ENCODE measurements at regions not wholly inside any gene's neighbourhood (a gene's known extent, or its start where the extent isn't known, plus 50 kb on each side); places are given as distances from the start of the nearest gene placed in this dataset.

DNA sequence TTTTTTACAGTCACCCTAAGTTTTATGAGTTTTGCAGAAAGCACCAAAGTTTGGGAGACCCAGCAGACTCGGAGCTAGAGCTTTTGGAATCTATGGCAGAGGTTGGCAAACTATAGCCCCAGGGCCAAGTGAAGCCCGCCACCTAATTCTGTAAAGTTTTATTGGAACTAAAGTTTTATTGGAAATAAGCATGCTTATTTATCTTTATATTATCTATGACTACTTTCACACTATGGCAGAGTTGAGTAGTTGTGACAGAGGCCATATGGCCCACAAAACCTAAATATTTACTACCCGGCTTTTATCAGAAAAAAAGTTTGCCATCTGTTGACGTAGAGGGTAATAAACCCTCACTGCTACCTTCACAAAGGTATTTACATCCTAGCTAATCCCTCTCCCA, 267.6 kb downstream of the GPAM start:
- no peak overlapping the region for H3K4me3 ChIP-seq (ENCODE audit: low read depth in 1 of 2, low read length in 2 of 2)
- no peaks in the 10 kb centered on the region for H3K36me3 ChIP-seq (ENCODE audit: control insufficient read depth in 1 of 2, insufficient read depth in 2 of 2, low read length in 2 of 2)
- no peaks in the 10 kb centered on the region for H3K27me3 ChIP-seq (ENCODE audit: low read depth, low read length)

GRCh38 chr10:111921821-111922220, 261.7 kb downstream of the GPAM start:
- Histone ChIP-seq H3K36me3 (ENCODE audit: control insufficient read depth in 1 of 2, insufficient read depth in 2 of 2, low read length in 2 of 2) (no peaks in the 10 kb centered on the region), H3K9me3 (ENCODE audit: control insufficient read depth in 1 of 2, low read length in 2 of 2) (no peaks in the 10 kb centered on the region), H3K4me1 (ENCODE audit: control insufficient read depth in 1 of 2, insufficient read depth in 2 of 2, low read length in 2 of 2) (no peaks in the 10 kb centered on the region), H3K27me3 (ENCODE audit: low read depth, low read length) (no peaks in the 10 kb centered on the region), H3K4me3 (ENCODE audit: low read depth in 1 of 2, low read length in 2 of 2) (no peak overlapping the region), H3K27ac (ENCODE audit: low read length) (no peak overlapping the region)

More for the DNA sequence above, 267.6 kb downstream of the GPAM start:
- no peak overlapping the region for H3K27ac ChIP-seq (ENCODE audit: low read length)
- no peaks in the 10 kb centered on the region for H3K9me3 ChIP-seq (ENCODE audit: control insufficient read depth in 1 of 2, low read length in 2 of 2)
- H3K4me1 ChIP-seq (ENCODE audit: control insufficient read depth in 1 of 2, insufficient read depth in 2 of 2, low read length in 2 of 2) = no peaks in the 10 kb centered on the region

GRCh38 chr10:111923032-111923431, 260.5 kb downstream of the GPAM start:
- Histone ChIP-seq H3K27ac (ENCODE audit: low read length) (no peak overlapping the region), H3K9me3 (ENCODE audit: control insufficient read depth in 1 of 2, low read length in 2 of 2) (no peaks in the 10 kb centered on the region), H3K4me1 (ENCODE audit: control insufficient read depth in 1 of 2, insufficient read depth in 2 of 2, low read length in 2 of 2) (no peaks in the 10 kb centered on the region), H3K27me3 (ENCODE audit: low read depth, low read length) (no peaks in the 10 kb centered on the region), H3K36me3 (ENCODE audit: control insufficient read depth in 1 of 2, insufficient read depth in 2 of 2, low read length in 2 of 2) (no peaks in the 10 kb centered on the region), H3K4me3 (ENCODE audit: low read depth in 1 of 2, low read length in 2 of 2) (no peak overlapping the region)

GRCh38 chr10:111926286-111926685, 257.3 kb downstream of the GPAM start:
- no peaks in the 10 kb centered on the region for H3K4me1 ChIP-seq (ENCODE audit: control insufficient read depth in 1 of 2, insufficient read depth in 2 of 2, low read length in 2 of 2)

DNA sequence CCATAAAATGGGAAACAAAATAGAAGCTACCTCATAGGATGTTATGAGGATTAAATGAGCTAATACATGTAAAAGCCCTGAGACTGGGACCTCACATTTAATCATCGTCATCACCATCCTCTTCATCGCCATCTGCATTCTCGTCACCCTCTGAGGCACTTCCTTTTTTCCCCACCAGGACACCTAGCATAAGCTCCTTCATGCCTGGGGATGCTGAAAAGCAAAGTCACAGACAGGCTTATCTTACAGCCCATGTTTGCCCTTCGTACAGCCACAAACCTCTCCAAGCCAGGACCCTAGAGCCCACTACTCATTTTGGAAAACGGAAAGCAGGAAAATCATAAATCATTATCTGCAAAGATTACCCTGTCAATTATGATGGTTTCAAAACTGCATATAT, 249.6 kb downstream of the GPAM start:
- no peaks in the 10 kb centered on the region for H3K4me1 ChIP-seq (ENCODE audit: control insufficient read depth in 1 of 2, insufficient read depth in 2 of 2, low read length in 2 of 2)
- no peak overlapping the region for H3K4me3 ChIP-seq (ENCODE audit: low read depth in 1 of 2, low read length in 2 of 2)
- no peaks in the 10 kb centered on the region for H3K27me3 ChIP-seq (ENCODE audit: low read depth, low read length)
- H3K36me3 ChIP-seq (ENCODE audit: control insufficient read depth in 1 of 2, insufficient read depth in 2 of 2, low read length in 2 of 2) = no peaks in the 10 kb centered on the region
- H3K27ac ChIP-seq (ENCODE audit: low read length) = no peak overlapping the region
- H3K9me3 ChIP-seq (ENCODE audit: control insufficient read depth in 1 of 2, low read length in 2 of 2) = peaks cover 0 to 3% of the 10 kb centered on the region in 2 donors

More at GRCh38 chr10:111926286-111926685, 257.3 kb downstream of the GPAM start:
- Histone ChIP-seq H3K4me3 (ENCODE audit: low read depth in 1 of 2, low read length in 2 of 2) (no peak overlapping the region), H3K27me3 (ENCODE audit: low read depth, low read length) (no peaks in the 10 kb centered on the region), H3K27ac (ENCODE audit: low read length) (no peak overlapping the region), H3K36me3 (ENCODE audit: control insufficient read depth in 1 of 2, insufficient read depth in 2 of 2, low read length in 2 of 2) (no peaks in the 10 kb centered on the region), H3K9me3 (ENCODE audit: control insufficient read depth in 1 of 2, low read length in 2 of 2) (peaks cover 0 to 3% of the 10 kb centered on the region in 2 donors)

DNA sequence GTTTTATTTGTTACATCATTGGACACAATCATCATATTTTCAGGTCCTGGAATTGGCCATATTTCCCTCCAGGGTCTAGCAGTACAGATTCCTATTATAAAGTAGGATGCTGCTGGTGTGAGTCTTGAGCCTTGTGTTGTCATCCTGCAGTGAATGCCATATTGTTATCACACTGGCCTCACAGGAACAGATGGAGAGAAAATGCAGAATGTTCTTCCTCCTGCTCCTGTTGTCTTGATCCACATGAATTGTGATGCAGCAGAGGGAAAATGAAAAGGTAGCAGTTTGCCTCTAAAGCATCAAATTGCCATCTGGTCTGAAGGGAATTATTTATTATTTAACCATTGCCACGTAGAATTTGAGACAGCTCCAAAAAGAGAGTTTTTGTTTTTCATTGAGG, 248.6 kb downstream of the GPAM start:
- Histone ChIP-seq H3K36me3 (ENCODE audit: control insufficient read depth in 1 of 2, insufficient read depth in 2 of 2, low read length in 2 of 2) (no peaks in the 10 kb centered on the region), H3K9me3 (ENCODE audit: control insufficient read depth in 1 of 2, low read length in 2 of 2) (no peaks in the 10 kb centered on the region), H3K27ac (ENCODE audit: low read length) (no peak overlapping the region), H3K27me3 (ENCODE audit: low read depth, low read length) (no peaks in the 10 kb centered on the region), H3K4me3 (ENCODE audit: low read depth in 1 of 2, low read length in 2 of 2) (no peak overlapping the region), H3K4me1 (ENCODE audit: control insufficient read depth in 1 of 2, insufficient read depth in 2 of 2, low read length in 2 of 2) (no peaks in the 10 kb centered on the region)

GRCh38 chr10:111936143-111936542, 247.4 kb downstream of the GPAM start:
- no peak overlapping the region for H3K27ac ChIP-seq (ENCODE audit: low read length)
- H3K27me3 ChIP-seq (ENCODE audit: low read depth, low read length) = no peaks in the 10 kb centered on the region
- no peaks in the 10 kb centered on the region for H3K9me3 ChIP-seq (ENCODE audit: control insufficient read depth in 1 of 2, low read length in 2 of 2)
- no peaks in the 10 kb centered on the region for H3K36me3 ChIP-seq (ENCODE audit: control insufficient read depth in 1 of 2, insufficient read depth in 2 of 2, low read length in 2 of 2)
- H3K4me3 ChIP-seq (ENCODE audit: low read depth in 1 of 2, low read length in 2 of 2) = no peak overlapping the region
- no peaks in the 10 kb centered on the region for H3K4me1 ChIP-seq (ENCODE audit: control insufficient read depth in 1 of 2, insufficient read depth in 2 of 2, low read length in 2 of 2)

GRCh38 chr10:111944331-111944730, 239.2 kb downstream of the GPAM start:
- no peak overlapping the region for H3K4me3 ChIP-seq (ENCODE audit: low read depth in 1 of 2, low read length in 2 of 2)
- no peaks in the 10 kb centered on the region for H3K27me3 ChIP-seq (ENCODE audit: low read depth, low read length)
- H3K36me3 ChIP-seq (ENCODE audit: control insufficient read depth in 1 of 2, insufficient read depth in 2 of 2, low read length in 2 of 2) = no peaks in the 10 kb centered on the region
- no peaks in the 10 kb centered on the region for H3K4me1 ChIP-seq (ENCODE audit: control insufficient read depth in 1 of 2, insufficient read depth in 2 of 2, low read length in 2 of 2)
- peaks cover 0 to 6% of the 10 kb centered on the region in 2 donors for H3K9me3 ChIP-seq (ENCODE audit: control insufficient read depth in 1 of 2, low read length in 2 of 2)
- H3K27ac ChIP-seq (ENCODE audit: low read length) = no peak overlapping the region

DNA sequence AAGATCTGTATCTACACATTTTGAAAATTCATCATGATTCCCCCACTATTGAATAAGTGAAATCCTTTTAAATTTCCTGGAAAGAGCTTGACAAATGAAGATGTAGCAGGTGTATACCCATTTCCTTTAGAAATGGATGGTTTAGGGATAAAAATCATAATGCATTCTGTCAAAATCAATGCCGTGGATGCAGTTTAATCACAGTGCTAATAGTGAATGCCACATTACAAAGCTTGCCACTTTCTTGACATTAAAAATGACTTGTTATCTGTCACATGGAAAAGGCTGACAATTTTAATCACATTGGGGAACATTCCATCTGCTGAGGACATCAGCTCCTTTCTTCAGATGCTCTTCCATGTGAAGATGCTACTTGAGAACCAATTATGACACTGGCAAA, 229.6 kb downstream of the GPAM start:
- Histone ChIP-seq H3K9me3 (ENCODE audit: control insufficient read depth in 1 of 2, low read length in 2 of 2) (peaks cover 0 to 11% of the 10 kb centered on the region in 2 donors), H3K27ac (ENCODE audit: low read length) (no peak overlapping the region), H3K4me1 (ENCODE audit: control insufficient read depth in 1 of 2, insufficient read depth in 2 of 2, low read length in 2 of 2) (no peaks in the 10 kb centered on the region), H3K36me3 (ENCODE audit: control insufficient read depth in 1 of 2, insufficient read depth in 2 of 2, low read length in 2 of 2) (no peaks in the 10 kb centered on the region), H3K4me3 (ENCODE audit: low read depth in 1 of 2, low read length in 2 of 2) (no peak overlapping the region), H3K27me3 (ENCODE audit: low read depth, low read length) (no peaks in the 10 kb centered on the region)

DNA sequence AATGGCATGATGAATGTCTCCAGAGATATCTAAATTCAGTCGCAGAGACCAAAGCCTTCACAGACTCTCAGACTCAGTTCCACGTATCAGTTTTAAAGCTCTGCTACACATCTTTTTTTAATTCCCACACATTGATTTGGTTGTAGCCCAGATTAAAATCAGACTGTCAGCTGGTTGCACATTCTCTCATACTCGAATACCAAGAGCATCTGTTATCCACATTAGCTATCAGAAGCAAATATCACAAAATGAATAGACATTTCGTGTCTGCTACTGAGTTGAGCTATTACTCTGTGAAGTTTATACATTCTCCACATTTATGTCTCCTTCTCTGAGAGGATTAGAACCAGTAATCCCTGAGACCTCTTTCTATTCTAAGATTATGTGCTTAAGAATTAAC, 229.2 kb downstream of the GPAM start:
- Histone ChIP-seq H3K4me3 (ENCODE audit: low read depth in 1 of 2, low read length in 2 of 2) (no peak overlapping the region), H3K27me3 (ENCODE audit: low read depth, low read length) (no peaks in the 10 kb centered on the region), H3K9me3 (ENCODE audit: control insufficient read depth in 1 of 2, low read length in 2 of 2) (peaks cover 0 to 8% of the 10 kb centered on the region in 2 donors)

DNA sequence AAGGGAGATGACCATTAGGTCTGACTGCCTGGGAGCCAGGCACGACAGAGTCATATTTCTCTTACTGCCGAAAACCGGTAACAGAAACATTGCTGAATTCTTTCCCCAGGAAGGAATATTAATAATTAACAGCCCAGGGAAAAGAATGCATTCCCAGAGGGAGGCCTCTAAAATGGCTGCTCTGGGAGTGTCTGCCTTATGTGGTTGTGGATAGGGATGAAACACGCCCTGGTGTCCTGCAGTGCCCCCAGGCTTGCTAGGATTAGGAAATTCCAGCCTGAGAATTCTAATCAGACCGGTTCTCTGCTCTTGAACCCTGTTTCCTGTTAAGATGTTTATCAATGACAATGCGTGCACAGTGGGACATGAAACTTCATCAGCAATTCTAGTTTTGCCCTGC, 226.7 kb downstream of the GPAM start:
- no peak overlapping the region for H3K27ac ChIP-seq (ENCODE audit: low read length)
- H3K4me1 ChIP-seq (ENCODE audit: control insufficient read depth in 1 of 2, insufficient read depth in 2 of 2, low read length in 2 of 2) = no peaks in the 10 kb centered on the region
- peaks cover 0 to 8% of the 10 kb centered on the region in 2 donors for H3K9me3 ChIP-seq (ENCODE audit: control insufficient read depth in 1 of 2, low read length in 2 of 2)
- H3K4me3 ChIP-seq (ENCODE audit: low read depth in 1 of 2, low read length in 2 of 2) = no peak overlapping the region
- H3K27me3 ChIP-seq (ENCODE audit: low read depth, low read length) = no peaks in the 10 kb centered on the region
- H3K36me3 ChIP-seq (ENCODE audit: control insufficient read depth in 1 of 2, insufficient read depth in 2 of 2, low read length in 2 of 2) = no peaks in the 10 kb centered on the region

More for the DNA sequence above, 229.2 kb downstream of the GPAM start:
- H3K36me3 ChIP-seq (ENCODE audit: control insufficient read depth in 1 of 2, insufficient read depth in 2 of 2, low read length in 2 of 2) = no peaks in the 10 kb centered on the region
- H3K27ac ChIP-seq (ENCODE audit: low read length) = no peak overlapping the region
- no peaks in the 10 kb centered on the region for H3K4me1 ChIP-seq (ENCODE audit: control insufficient read depth in 1 of 2, insufficient read depth in 2 of 2, low read length in 2 of 2)

DNA sequence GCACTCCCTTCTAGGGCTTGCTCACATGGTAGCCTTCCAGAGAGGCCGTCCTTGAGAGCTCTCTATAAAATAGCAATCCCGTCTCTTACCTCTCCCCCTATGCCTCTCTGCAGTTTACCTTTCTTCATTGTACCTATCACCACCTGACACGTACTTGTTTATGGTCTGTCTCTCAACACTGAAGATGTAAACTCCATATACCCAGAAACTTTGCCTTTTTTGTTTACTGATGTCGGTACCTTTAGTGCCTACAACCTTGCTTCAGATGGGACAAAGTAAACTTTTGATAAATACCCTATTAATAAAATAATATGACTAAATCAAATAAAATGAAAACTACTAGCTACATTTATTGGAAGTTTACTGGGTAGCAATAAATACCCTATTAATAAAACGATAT, 220.6 kb downstream of the GPAM start:
- no peak overlapping the region for H3K27ac ChIP-seq (ENCODE audit: low read length)
- H3K4me3 ChIP-seq (ENCODE audit: low read depth in 1 of 2, low read length in 2 of 2) = no peak overlapping the region
- H3K4me1 ChIP-seq (ENCODE audit: control insufficient read depth in 1 of 2, insufficient read depth in 2 of 2, low read length in 2 of 2) = no peaks in the 10 kb centered on the region
- H3K9me3 ChIP-seq (ENCODE audit: control insufficient read depth in 1 of 2, low read length in 2 of 2) = peaks cover 0 to 3% of the 10 kb centered on the region in 2 donors
- H3K36me3 ChIP-seq (ENCODE audit: control insufficient read depth in 1 of 2, insufficient read depth in 2 of 2, low read length in 2 of 2) = no peaks in the 10 kb centered on the region
- no peaks in the 10 kb centered on the region for H3K27me3 ChIP-seq (ENCODE audit: low read depth, low read length)
